ENCODE measurements at regions not wholly inside any gene's neighbourhood (a gene's known extent, or its start where the extent isn't known, plus 50 kb on each side); places are given as distances from the start of the nearest gene placed in this dataset.

- DNase-seq (ENCODE audit: low spot score): no peak
These were observed 239.2 kb downstream of the MSRB3 start for GRCh38 chr12:65517656-65518210.

- no peak for DNase-seq (ENCODE audit: low spot score)
These were observed 240.3 kb downstream of the MSRB3 start for GRCh38 chr12:65518771-65519170.

- DNase-seq (ENCODE audit: low spot score): no peak
These were observed 242.2 kb downstream of the MSRB3 start for GRCh38 chr12:65520658-65521057.

GRCh38 chr12:65522956-65523860 is 244.7 kb downstream of the MSRB3 start:
- DNase-seq (ENCODE audit: low spot score): no peak

- DNase-seq (ENCODE audit: low spot score): no peak
These were observed 246.2 kb downstream of the MSRB3 start for GRCh38 chr12:65524666-65525065.

GRCh38 chr12:65525491-65526141 is 247.1 kb downstream of the MSRB3 start:
- no peak for DNase-seq (ENCODE audit: low spot score)

- no peak for DNase-seq (ENCODE audit: low spot score)
These were observed 247.8 kb downstream of the MSRB3 start for GRCh38 chr12:65526311-65526710.

- DNase-seq (ENCODE audit: low spot score): no peak
These were observed 249.6 kb downstream of the MSRB3 start for GRCh38 chr12:65528127-65528526.

GRCh38 chr12:65529106-65529505 is 250.6 kb downstream of the MSRB3 start:
- no peak for DNase-seq (ENCODE audit: low spot score)

- no peak for DNase-seq (ENCODE audit: low spot score)
These were observed 251.4 kb downstream of the MSRB3 start for GRCh38 chr12:65529771-65530435.

GRCh38 chr12:65532162-65532561 is 253.7 kb downstream of the MSRB3 start:
- no peak for DNase-seq (ENCODE audit: low spot score)

- DNase-seq (ENCODE audit: low spot score): no peak
These were observed 254.3 kb downstream of the MSRB3 start for GRCh38 chr12:65532764-65533163.

GRCh38 chr12:65533177-65533883 is 254.8 kb downstream of the MSRB3 start:
- no peak for DNase-seq (ENCODE audit: low spot score)

GRCh38 chr12:65534238-65534841 is 255.9 kb downstream of the MSRB3 start:
- no peak for DNase-seq (ENCODE audit: low spot score)

GRCh38 chr12:65535946-65536345 is 257.5 kb downstream of the MSRB3 start:
- no peak for DNase-seq (ENCODE audit: low spot score)

- no peak for DNase-seq (ENCODE audit: low spot score)
These were observed 257.9 kb downstream of the MSRB3 start for GRCh38 chr12:65536351-65536750.

GRCh38 chr12:65536876-65537681 is 258.6 kb downstream of the MSRB3 start:
- DNase-seq (ENCODE audit: low spot score): no peak

GRCh38 chr12:65537978-65538377 is 259.5 kb downstream of the MSRB3 start:
- DNase-seq (ENCODE audit: low spot score): no peak

- DNase-seq (ENCODE audit: low spot score): no peak
These were observed 260.5 kb downstream of the MSRB3 start for GRCh38 chr12:65539023-65539422.

- DNase-seq (ENCODE audit: low spot score): no peak
These were observed 261.7 kb downstream of the MSRB3 start for GRCh38 chr12:65540140-65540539.

Data from ureter (tissue), 1 donor.